HG03469 (cell line): ENCODE measurements at regions not wholly inside any gene's neighbourhood (a gene's known extent, or its start where the extent isn't known, plus 50 kb on each side); places are given as distances from the start of the nearest gene placed in this dataset.
"Not testable (repeated sequence)": the region's sequence is repeated elsewhere in the genome, so short reads cannot be mapped to it uniquely, and the experiment has no call there.

Source experiments
- ATAC-seq: cut with Tn5 transposase; IDR thresholded peaks from one replicate; pipeline ENCODE4 v1.9.1; 2021; ENCODE audit warnings: mild to moderate bottlenecking, moderate library complexity, moderate number of reproducible peaks; ENCODE audit not compliant: unreplicated experiment

GRCh38 chr16:80263181-80263823 is 277.5 kb upstream of the DYNLRB2 start:
- ATAC-seq = no peak

DNA sequence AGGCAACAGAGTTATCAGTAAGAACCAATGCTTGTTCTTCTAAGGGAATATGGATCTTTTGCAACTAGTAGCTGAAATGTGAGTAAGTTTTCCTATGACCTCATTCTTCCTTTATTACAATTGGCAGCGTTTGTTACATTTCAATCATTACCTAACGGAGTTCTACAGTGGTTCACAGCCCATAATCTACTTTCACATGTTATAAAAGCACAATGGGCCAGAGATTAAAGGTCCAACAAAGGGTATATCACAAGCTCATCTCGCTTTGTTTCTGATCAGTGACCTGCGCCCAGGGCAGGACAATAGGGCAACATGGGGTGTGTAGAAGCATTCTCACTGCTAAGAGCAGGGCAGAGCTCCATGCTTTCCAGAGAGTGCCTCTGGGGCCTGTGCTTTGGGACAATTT is 279.9 kb upstream of the DYNLRB2 start:
- ATAC-seq = no peak

GRCh38 chr16:80259290-80259805 is 281.4 kb upstream of the DYNLRB2 start:
- no peak for ATAC-seq

DNA sequence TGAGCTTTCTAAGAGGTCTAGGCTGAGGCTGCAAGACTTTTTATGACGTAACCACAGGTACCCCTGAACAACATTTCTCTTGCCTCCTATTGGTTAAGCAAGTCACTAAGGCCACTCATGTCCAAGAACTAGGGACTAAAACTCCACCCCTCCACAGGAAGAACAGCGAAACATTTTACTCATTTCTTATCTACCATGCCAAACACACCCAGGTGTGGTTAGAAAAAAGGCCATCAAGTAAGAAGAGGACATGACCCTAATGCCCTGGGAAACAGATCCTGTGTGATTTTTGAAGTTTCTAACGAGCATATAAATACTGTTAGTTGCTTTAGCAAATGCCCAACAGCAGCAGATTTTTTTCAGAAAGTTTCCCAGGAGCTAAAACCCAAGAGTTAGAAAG is 282.4 kb upstream of the DYNLRB2 start:
- no peak for ATAC-seq

DNA sequence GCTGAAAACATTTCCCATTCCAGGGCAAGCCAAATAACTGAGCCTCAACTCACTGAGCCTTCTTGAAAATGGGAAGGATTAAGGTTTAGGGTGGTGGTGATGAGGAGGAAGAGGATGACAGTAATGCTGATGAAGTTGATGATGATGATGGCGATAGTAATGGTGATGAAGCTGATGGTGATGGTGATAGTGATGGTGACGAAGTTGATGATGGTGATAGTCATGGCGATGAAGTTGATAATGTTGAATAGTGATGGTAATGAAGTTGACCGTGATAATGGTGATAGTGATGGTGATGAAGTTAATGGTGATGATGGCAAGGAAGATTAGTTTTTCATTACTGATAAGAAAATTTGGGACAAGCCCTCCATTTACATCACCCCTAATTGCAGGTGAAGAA is 285.8 kb upstream of the DYNLRB2 start:
- no peak for ATAC-seq

DNA sequence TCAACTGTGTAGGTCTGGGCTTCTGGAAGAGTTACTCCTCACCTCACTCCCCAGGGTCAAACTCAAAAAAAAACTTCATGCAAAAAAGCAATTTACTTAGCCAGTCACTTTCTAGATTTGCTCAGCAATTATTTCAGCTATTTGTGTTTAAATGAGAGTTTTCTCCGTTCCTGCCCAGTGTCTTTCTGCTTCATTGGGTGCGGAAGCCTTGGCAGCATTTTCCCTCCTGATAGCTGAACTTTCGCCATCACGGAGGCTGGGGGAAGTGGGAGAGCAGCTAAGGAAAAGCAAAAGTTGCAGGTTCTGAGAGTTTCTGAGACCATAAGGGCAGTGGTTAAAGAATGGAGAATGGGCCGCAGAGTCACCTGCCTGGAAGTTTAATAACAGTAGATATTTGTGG is 287.1 kb upstream of the DYNLRB2 start:
- no peak for ATAC-seq

GRCh38 chr16:80250381-80250780 is 290.4 kb upstream of the DYNLRB2 start:
- no peak for ATAC-seq

DNA sequence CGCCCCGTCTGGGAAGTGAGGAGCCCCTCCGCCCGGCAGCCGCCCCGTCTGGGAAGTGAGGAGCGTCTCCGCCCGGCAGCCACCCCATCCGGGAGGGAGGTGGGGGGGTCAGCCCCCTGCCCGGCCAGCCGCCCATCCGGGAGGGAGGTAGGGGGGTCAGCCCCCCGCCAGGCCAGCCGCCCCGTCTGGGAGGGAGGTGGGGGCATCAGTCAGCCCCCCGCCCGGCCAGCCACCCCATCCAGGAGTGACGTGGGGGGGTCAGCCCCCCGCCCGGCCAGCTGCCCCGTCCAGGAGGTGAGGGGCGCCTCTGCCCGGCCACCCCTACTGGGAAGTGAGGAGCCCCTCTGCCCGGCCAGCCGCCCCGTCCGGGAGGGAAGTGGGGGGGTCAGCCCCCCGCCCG is 297.5 kb upstream of the DYNLRB2 start:
- not testable (repeated sequence) for ATAC-seq

GRCh38 chr16:80242279-80242678 is 298.5 kb upstream of the DYNLRB2 start:
- not testable (repeated sequence) for ATAC-seq

- ATAC-seq = no peak
These were observed 307.5 kb upstream of the DYNLRB2 start for GRCh38 chr16:80233097-80233835.

GRCh38 chr16:80231888-80232287 is 308.9 kb upstream of the DYNLRB2 start:
- peak; percentile 90 for ATAC-seq

DNA sequence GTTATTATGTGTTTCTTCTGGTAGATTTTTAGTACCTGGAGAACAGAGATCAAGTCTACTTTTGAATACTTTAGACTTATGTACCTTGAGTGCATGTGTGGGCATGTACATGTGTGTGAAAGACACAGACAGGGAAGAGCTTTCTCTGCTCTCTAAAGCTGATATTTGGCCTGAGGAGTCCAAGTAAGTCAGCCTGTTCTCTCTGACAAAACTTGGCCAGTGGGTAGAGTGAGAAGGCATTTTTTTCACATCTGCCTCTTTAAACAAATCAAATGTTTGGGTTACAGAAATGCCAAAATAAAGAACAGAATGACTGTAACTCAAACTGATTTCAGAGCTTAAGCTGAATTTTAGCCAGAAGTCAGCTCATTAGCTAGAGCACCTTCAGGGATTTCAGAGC is 309.7 kb upstream of the DYNLRB2 start:
- no peak for ATAC-seq

GRCh38 chr16:80230328-80231120 is 310.3 kb upstream of the DYNLRB2 start:
- ATAC-seq = no peak

- no peak for ATAC-seq
These were observed 314.3 kb upstream of the DYNLRB2 start for GRCh38 chr16:80226499-80226898.

- no peak for ATAC-seq
These were observed 330.0 kb upstream of the DYNLRB2 start for GRCh38 chr16:80210787-80211186.

- no peak for ATAC-seq
These were observed 332.1 kb upstream of the DYNLRB2 start for GRCh38 chr16:80208743-80209142.

DNA sequence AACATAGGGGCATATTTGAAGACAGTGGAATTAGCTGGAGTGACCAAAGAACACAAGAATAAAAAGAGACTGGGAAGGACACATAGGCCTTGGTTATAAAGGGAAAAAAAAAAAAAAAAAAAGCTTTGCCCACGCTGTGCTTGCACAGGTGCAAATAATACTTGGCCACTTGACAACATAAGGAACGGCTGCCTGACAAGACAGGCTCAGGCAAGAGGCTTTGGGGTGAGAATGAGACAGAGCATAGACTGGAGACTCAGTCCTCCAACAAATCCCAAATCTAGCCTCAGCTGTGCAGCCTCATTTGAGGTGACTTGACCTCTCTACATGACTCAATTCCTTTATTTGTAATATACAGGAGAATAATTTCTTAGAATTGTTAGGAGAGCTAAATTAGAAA is 332.8 kb upstream of the DYNLRB2 start:
- no peak for ATAC-seq

GRCh38 chr16:80203821-80204220 is 337.0 kb upstream of the DYNLRB2 start:
- ATAC-seq = no peak

DNA sequence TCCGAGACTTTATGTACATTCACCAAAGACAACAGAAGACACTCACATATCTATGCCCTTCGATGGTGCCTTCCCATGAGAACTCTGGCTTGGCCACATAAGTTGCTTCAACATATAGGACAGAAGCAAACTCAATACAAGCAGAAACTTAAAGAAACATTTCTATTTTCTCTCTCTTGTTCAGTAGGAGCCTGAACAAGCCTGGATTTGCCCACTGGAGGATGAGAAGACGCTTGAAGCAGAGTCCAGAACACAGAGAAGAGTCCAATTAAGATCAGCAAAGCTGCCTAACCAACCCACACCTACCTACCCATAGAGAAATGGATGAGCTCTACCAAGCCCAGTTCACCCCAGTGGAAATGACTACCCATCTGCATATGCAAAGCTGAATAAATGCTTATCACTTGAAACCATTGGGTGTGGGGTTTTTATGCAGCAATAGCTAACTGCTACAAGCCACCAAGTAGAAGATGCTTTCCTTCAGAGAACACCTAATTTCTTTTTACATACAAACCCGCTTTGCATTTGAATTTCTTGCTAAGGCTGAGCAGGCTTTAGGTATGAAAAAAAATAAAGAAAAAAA is 337.9 kb upstream of the DYNLRB2 start:
- no peak for ATAC-seq

DNA sequence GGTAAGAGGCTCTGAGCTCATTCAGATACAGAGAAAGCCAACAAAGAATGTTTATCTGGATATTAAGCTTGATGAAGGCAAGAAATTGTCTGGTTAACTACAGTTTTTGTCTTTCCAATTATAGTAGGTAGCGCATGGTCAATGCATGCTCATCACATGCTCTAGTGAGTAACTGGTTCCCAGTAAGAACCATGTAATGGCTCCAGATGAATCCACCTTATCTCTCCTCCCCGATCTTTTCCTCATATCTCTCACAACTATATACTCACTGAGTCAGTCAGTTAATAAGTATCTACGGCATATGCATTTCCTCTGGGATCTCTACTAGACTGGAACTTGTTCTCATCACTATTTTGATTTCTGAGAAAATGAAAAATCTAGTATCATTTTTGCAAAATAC is 340.7 kb upstream of the DYNLRB2 start:
- ATAC-seq = no peak

DNA sequence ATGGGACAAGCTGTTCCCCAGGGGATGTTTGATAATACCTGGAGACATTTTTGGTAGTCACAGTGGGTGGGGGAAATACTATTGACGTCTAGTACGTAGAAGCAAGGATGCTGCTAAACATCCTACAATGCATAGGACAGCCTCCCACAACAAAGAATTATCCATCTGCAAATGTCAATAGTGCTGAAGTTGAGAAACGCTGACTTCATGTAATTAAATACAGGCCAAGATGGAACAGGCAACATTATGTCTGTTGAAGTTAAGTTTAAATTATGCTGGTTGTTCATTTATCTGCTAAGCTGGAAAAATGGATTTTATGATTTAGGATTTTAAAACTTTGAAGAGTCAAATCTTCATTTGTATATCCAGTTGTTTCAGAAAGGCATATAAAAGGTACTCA is 341.2 kb upstream of the DYNLRB2 start:
- no peak for ATAC-seq
